Endothelial cell of umbilical vein (primary cell): ENCODE measurements at regions not wholly inside any gene's neighbourhood (a gene's known extent, or its start where the extent isn't known, plus 50 kb on each side); places are given as distances from the start of the nearest gene placed in this dataset.

Experiments
- CTCF ChIP-seq, 2 donors: IDR thresholded peaks; 1 replicate in 1 of 2; 2 replicates in 1 of 2; pipeline ENCODE4 v1.5.1; 2011; ENCODE audit warnings: low read length in 2 of 2, mild to moderate bottlenecking in 2 of 2, moderate library complexity in 2 of 2, control low read depth in 1 of 2, inconsistent platforms in 1 of 2, low read depth in 1 of 2; ENCODE audit not compliant: insufficient read depth in 1 of 2; ENCODE audit errors: extremely low read depth in 1 of 2
- EZH2 ChIP-seq: IDR thresholded peaks from 2 replicates; pipeline ENCODE4 v1.6.1; 2012; ENCODE audit warnings: borderline replicate concordance, low read depth, mild to moderate bottlenecking, moderate library complexity, low read length, inconsistent platforms; ENCODE audit not compliant: severe bottlenecking
- FOS ChIP-seq: IDR thresholded peaks from 2 replicates; pipeline ENCODE4 v1.6.1; 2011; ENCODE audit warnings: mild to moderate bottlenecking, low read length, moderate library complexity, borderline replicate concordance; ENCODE audit not compliant: insufficient read depth
- GATA2 ChIP-seq: IDR thresholded peaks from 2 replicates; pipeline ENCODE4 v1.7.0; 2011; ENCODE audit warnings: low read depth, mild to moderate bottlenecking, moderate library complexity, mixed read lengths, low read length; ENCODE audit not compliant: insufficient read length, insufficient read depth
- JUN ChIP-seq: IDR thresholded peaks from 2 replicates; pipeline ENCODE4 v1.6.1; 2011; ENCODE audit warnings: borderline replicate concordance, low read depth; ENCODE audit not compliant: insufficient read length, insufficient read depth
- MAX ChIP-seq: IDR thresholded peaks from 2 replicates; pipeline ENCODE4 v1.6.1; 2011; ENCODE audit not compliant: insufficient read depth, insufficient read length
- MYC ChIP-seq: IDR thresholded peaks from one replicate; pipeline ENCODE4 v1.6.1; 2011; ENCODE audit warnings: mild to moderate bottlenecking, low read depth, low read length
- POLR2A ChIP-seq: IDR thresholded peaks from 2 replicates; pipeline ENCODE4 v1.6.1; 2012; ENCODE audit warnings: low read depth, mild to moderate bottlenecking, control low read depth, low read length
- POLR2AphosphoS5 ChIP-seq: IDR thresholded peaks from 2 replicates; pipeline ENCODE4 v1.6.1; 2012; ENCODE audit warnings: low read depth, mild to moderate bottlenecking, control low read depth, low read length, moderate library complexity; ENCODE audit not compliant: insufficient read depth

GRCh38 chr5:75993643-75994520 is 89.3 kb upstream of the SV2C start:
- no peak for TF ChIP-seq CTCF (IDR thresholded peaks at IDR 0.05; ENCODE audit: extremely low read depth in 1 of 2, insufficient read depth in 1 of 2, low read depth in 1 of 2, low read length in 2 of 2)
- TF ChIP-seq EZH2, result no peak
- no peak for TF ChIP-seq POLR2A
- TF ChIP-seq POLR2AphosphoS5, result no peak
- no peak for TF ChIP-seq MAX
- TF ChIP-seq JUN, result no peak
- no peak for TF ChIP-seq FOS
- TF ChIP-seq GATA2, result no peak
- TF ChIP-seq MYC, result no peak
